NB4 (cell line): ENCODE measurements at regions not wholly inside any gene's neighbourhood (a gene's known extent, or its start where the extent isn't known, plus 50 kb on each side); places are given as distances from the start of the nearest gene placed in this dataset.

Experiments used
- POLR2A ChIP-seq: IDR thresholded peaks from 2 replicates; pipeline ENCODE4 v1.6.1; 2011; ENCODE audit warnings: mild to moderate bottlenecking; ENCODE audit not compliant: insufficient read length; ENCODE audit errors: extremely low read depth
- TF ChIP-seq, protein P1 (sequence below): IDR thresholded peaks from one replicate; pipeline ENCODE4 v1.5.1; 2012; ENCODE audit warnings: low read depth, low read length

DNA sequence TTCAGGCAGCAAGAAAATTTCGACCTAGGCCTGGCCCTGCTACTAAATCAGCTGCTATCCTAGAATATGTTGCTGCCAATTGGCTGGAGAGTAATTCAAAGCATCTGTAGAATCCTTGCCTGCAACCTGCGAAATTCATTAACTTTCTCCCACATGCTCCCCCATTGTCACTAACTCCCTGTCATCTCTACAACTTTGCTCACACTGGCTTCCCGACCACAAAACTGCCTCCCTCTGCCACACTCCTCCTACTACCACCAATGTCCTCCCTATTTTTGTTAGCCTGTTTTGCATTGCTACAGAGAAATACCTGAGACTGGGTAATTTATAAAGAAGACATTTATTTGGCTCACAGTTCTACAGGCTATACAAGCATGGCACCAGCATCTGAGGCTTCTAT lies 570.6 kb downstream of the INSC start:
- TF ChIP-seq, protein P1, sequence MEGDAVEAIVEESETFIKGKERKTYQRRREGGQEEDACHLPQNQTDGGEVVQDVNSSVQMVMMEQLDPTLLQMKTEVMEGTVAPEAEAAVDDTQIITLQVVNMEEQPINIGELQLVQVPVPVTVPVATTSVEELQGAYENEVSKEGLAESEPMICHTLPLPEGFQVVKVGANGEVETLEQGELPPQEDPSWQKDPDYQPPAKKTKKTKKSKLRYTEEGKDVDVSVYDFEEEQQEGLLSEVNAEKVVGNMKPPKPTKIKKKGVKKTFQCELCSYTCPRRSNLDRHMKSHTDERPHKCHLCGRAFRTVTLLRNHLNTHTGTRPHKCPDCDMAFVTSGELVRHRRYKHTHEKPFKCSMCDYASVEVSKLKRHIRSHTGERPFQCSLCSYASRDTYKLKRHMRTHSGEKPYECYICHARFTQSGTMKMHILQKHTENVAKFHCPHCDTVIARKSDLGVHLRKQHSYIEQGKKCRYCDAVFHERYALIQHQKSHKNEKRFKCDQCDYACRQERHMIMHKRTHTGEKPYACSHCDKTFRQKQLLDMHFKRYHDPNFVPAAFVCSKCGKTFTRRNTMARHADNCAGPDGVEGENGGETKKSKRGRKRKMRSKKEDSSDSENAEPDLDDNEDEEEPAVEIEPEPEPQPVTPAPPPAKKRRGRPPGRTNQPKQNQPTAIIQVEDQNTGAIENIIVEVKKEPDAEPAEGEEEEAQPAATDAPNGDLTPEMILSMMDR = no peak
- no peak for TF ChIP-seq POLR2A
